ENCODE measurements at regions not wholly inside any gene's neighbourhood (a gene's known extent, or its start where the extent isn't known, plus 50 kb on each side); places are given as distances from the start of the nearest gene placed in this dataset.

- TF ChIP-seq POLR2A (IDR thresholded peaks at IDR 0.05) (no peak), CTCF (IDR thresholded peaks at IDR 0.05) (no peak)
These were observed 296.9 kb upstream of the ZC3H12C start for GRCh38 chr11:109796253-109796652.

All from prostate gland (tissue), 2 donors.